MM.1S (cell line): ENCODE measurements at regions not wholly inside any gene's neighbourhood (a gene's known extent, or its start where the extent isn't known, plus 50 kb on each side); places are given as distances from the start of the nearest gene placed in this dataset.

Experiments
- DNase-seq: peaks from one replicate; pipeline ENCODE4 v3.0.0-alpha.2; 2015
- H2AFZ ChIP-seq: fragments of 300-600 bp; sonication (generic); 2 replicates; pipeline ENCODE4 v1.6.0; 2016; ENCODE audit warnings: antibody characterized with exemption, low read length
- H3F3A ChIP-seq: fragments of 300-600 bp; sonication (generic); 2 replicates; pipeline ENCODE4 v1.6.1; 2016; ENCODE audit warnings: mild to moderate bottlenecking, antibody characterized with exemption, low read length, moderate library complexity, mixed read lengths; ENCODE audit not compliant: insufficient read depth
- H3K27ac ChIP-seq: fragments of 300-600 bp; sonication (generic); 2 replicates; pipeline ENCODE4 v1.5.1; 2016; ENCODE audit warnings: mild to moderate bottlenecking, low read length
- H3K27me3 ChIP-seq: fragments of 300-600 bp; sonication (generic); replicated peaks from 2 replicates; pipeline ENCODE4 v1.6.0; 2016; ENCODE audit warnings: low read length; ENCODE audit not compliant: insufficient read depth
- H3K36me3 ChIP-seq: fragments of 300-600 bp; sonication (generic); replicated peaks from 2 replicates; pipeline ENCODE4 v1.6.1; 2016; ENCODE audit warnings: mild to moderate bottlenecking, low read length, mixed read lengths; ENCODE audit not compliant: insufficient read depth
- H3K4me1 ChIP-seq: fragments of 300-600 bp; sonication (generic); 2 replicates; pipeline ENCODE4 v1.6.1; 2016; ENCODE audit warnings: low read length, mixed read lengths
- H3K4me2 ChIP-seq: fragments of 300-600 bp; sonication (generic); 2 replicates; pipeline ENCODE4 v1.6.0; 2016; ENCODE audit warnings: low read depth, low read length
- H3K4me3 ChIP-seq: fragments of 300-600 bp; sonication (generic); 2 replicates; pipeline ENCODE4 v1.5.1; 2016; ENCODE audit warnings: low read length, mixed read lengths
- H3K79me2 ChIP-seq: fragments of 300-600 bp; sonication (generic); 2 replicates; pipeline ENCODE4 v1.6.1; 2016; ENCODE audit warnings: mixed run types, low read length, mixed read lengths
- H3K9ac ChIP-seq: fragments of 300-600 bp; sonication (generic); 2 replicates; pipeline ENCODE4 v1.6.1; 2016; ENCODE audit warnings: low read length, mixed read lengths
- H3K9me2 ChIP-seq: fragments of 300-600 bp; sonication (generic); replicated peaks from 2 replicates; pipeline ENCODE4 v1.6.1; 2016; ENCODE audit warnings: mild to moderate bottlenecking, low read length, mixed read lengths; ENCODE audit not compliant: insufficient read depth
- H3K9me3 ChIP-seq: fragments of 300-600 bp; sonication (generic); replicated peaks from 2 replicates; pipeline ENCODE4 v1.6.1; 2016; ENCODE audit warnings: mild to moderate bottlenecking, low read length, mixed read lengths; ENCODE audit not compliant: insufficient read depth
- H4K20me1 ChIP-seq: fragments of 300-600 bp; sonication (generic); 2 replicates; pipeline ENCODE4 v1.6.1; 2016; ENCODE audit warnings: mild to moderate bottlenecking, low read length, moderate library complexity, mixed read lengths; ENCODE audit not compliant: insufficient read depth
- CTCF ChIP-seq: fragments of 300-600 bp; sonication (generic); IDR thresholded peaks from 2 replicates; pipeline ENCODE4 v1.5.1; 2016; ENCODE audit warnings: antibody characterized with exemption, low read length, mixed read lengths
- EZH2 ChIP-seq: fragments of 300-600 bp; sonication (generic); optimal IDR thresholded peaks from 2 replicates; pipeline ENCODE3; 2017; ENCODE audit warnings: low read depth, mild to moderate bottlenecking, antibody characterized with exemption, low read length, mixed read lengths
- EZH2phosphoT487 ChIP-seq: fragments of 300-600 bp; sonication (generic); IDR thresholded peaks from 2 replicates; pipeline ENCODE4 v1.6.1; 2018; ENCODE audit warnings: antibody characterized with exemption, low read length

- H3K4me2 ChIP-seq = no peak overlapping the region
- H3K9ac ChIP-seq = no peak overlapping the region
Measured at GRCh38 chr1:30277911-30278310, 445.5 kb downstream of the MATN1 start.

GRCh38 chr1:30277415-30277814 lies 446.0 kb downstream of the MATN1 start:
- Histone ChIP-seq H3K9me2 (no peaks in the 10 kb centered on the region), H3K9me3 (no peaks in the 10 kb centered on the region), H3K4me1 (no peaks in the 10 kb centered on the region), H2AFZ (no peak overlapping the region), H3K27ac (no peak overlapping the region), H3K27me3 (peaks cover 72% of the 10 kb centered on the region), H3K4me3 (no peak overlapping the region), H3F3A (no peaks in the 10 kb centered on the region), H4K20me1 (no peaks in the 10 kb centered on the region), H3K9ac (no peak overlapping the region), H3K36me3 (no peaks in the 10 kb centered on the region), H3K79me2 (no peaks in the 10 kb centered on the region), H3K4me2 (no peak overlapping the region)
- TF ChIP-seq CTCF (no peak), EZH2phosphoT487 (no peak), EZH2 (no peak)
- no peak for DNase-seq

More at GRCh38 chr1:30277911-30278310, 445.5 kb downstream of the MATN1 start:
- H3K36me3 ChIP-seq = no peaks in the 10 kb centered on the region
- no peak overlapping the region for H2AFZ ChIP-seq
- DNase-seq = no peak
- no peaks in the 10 kb centered on the region for H3K79me2 ChIP-seq
- no peaks in the 10 kb centered on the region for H3K9me2 ChIP-seq
- peaks cover 72% of the 10 kb centered on the region for H3K27me3 ChIP-seq
- no peaks in the 10 kb centered on the region for H4K20me1 ChIP-seq
- no peak overlapping the region for H3K27ac ChIP-seq
- H3K4me3 ChIP-seq = no peak overlapping the region
- no peaks in the 10 kb centered on the region for H3F3A ChIP-seq
- no peaks in the 10 kb centered on the region for H3K9me3 ChIP-seq
- TF ChIP-seq CTCF = no peak
- TF ChIP-seq EZH2phosphoT487 = no peak
- no peak for TF ChIP-seq EZH2
- H3K4me1 ChIP-seq = no peaks in the 10 kb centered on the region

GRCh38 chr1:30275926-30276764 lies 447.2 kb downstream of the MATN1 start:
- Histone ChIP-seq H2AFZ (no peak overlapping the region), H3K4me3 (no peak overlapping the region), H3K36me3 (no peaks in the 10 kb centered on the region), H3K4me2 (no peak overlapping the region), H3K4me1 (no peaks in the 10 kb centered on the region), H3K9me3 (no peaks in the 10 kb centered on the region), H3K9ac (no peak overlapping the region), H3K79me2 (no peaks in the 10 kb centered on the region), H3K27ac (no peak overlapping the region), H3F3A (no peaks in the 10 kb centered on the region), H4K20me1 (no peaks in the 10 kb centered on the region), H3K27me3 (peaks cover 70% of the 10 kb centered on the region), H3K9me2 (no peaks in the 10 kb centered on the region)
- DNase-seq = no peak
- TF ChIP-seq EZH2 = no peak
- no peak for TF ChIP-seq CTCF
- no peak for TF ChIP-seq EZH2phosphoT487
